Panc1 (cell line): ENCODE measurements at regions not wholly inside any gene's neighbourhood (a gene's known extent, or its start where the extent isn't known, plus 50 kb on each side); places are given as distances from the start of the nearest gene placed in this dataset.

Experiments used
- ATAC-seq: fragments of 200-7000 bp; cut with Tn5 transposase; 2 replicates; pipeline ENCODE4 v1.9.1; 2020; ENCODE audit warnings: mild to moderate bottlenecking, moderate library complexity
- BruUV-seq: library from RNA; stranded (reverse); fragments of 400-500 nt; replicated peaks from 2 replicates; lab custom pipeline; 2021; lab: Mats Ljungman, UMichigan
- CTCF ChIA-PET: fragments of 300-600 bp; sonication (Branson Sonifier 250); formaldehyde crosslinking; loops from one replicate; lab custom pipeline; 2022; ENCODE audit warnings: antibody characterized with exemption; lab: Charles Lee
- POLR2A ChIA-PET: fragments of 300-600 bp; sonication (Branson Sonifier 250); formaldehyde crosslinking; loops from one replicate; lab custom pipeline; 2022; ENCODE audit warnings: antibody characterized with exemption; lab: Charles Lee
- DNase-seq: peaks from one replicate; pipeline ENCODE4 v3.0.0-alpha.2; 2010; ENCODE audit warnings: low read depth, low spot score
- H3K27ac ChIP-seq: 2 replicates; pipeline ENCODE4 v1.5.1; 2011; ENCODE audit warnings: mild to moderate bottlenecking, low read length, inconsistent platforms
- H3K27me3 ChIP-seq: fragments of 200-500 bp; sonication (Bioruptor generic); 2 replicates; pipeline ENCODE4 v1.6.0; 2014; ENCODE audit warnings: low read length, inconsistent platforms; ENCODE audit not compliant: control insufficient read depth, insufficient read depth
- H3K36me3 ChIP-seq: fragments of 200-500 bp; sonication (Bioruptor generic); 2 replicates; pipeline ENCODE4 v1.5.1; 2014; ENCODE audit warnings: inconsistent platforms, mild to moderate bottlenecking, low read length, moderate library complexity; ENCODE audit not compliant: control insufficient read depth, insufficient read depth
- H3K4me1 ChIP-seq: 2 replicates; pipeline ENCODE4 v1.5.1; 2011; ENCODE audit warnings: inconsistent platforms, mild to moderate bottlenecking, low read length, moderate library complexity; ENCODE audit not compliant: control insufficient read depth, insufficient read depth
- H3K4me3 ChIP-seq, 2 experiments: 2 replicates each; pipeline ENCODE4 v1.5.1; 2011 to 2012; ENCODE audit warnings: low read depth in 2 of 2, low read length in 2 of 2, mild to moderate bottlenecking in 2 of 2, inconsistent platforms in 1 of 2, moderate library complexity in 1 of 2
- H3K9me3 ChIP-seq: fragments of 200-500 bp; sonication (Bioruptor generic); 2 replicates; pipeline ENCODE4 v1.5.1; 2014; ENCODE audit warnings: low read depth, mild to moderate bottlenecking, inconsistent platforms, low read length, moderate library complexity; ENCODE audit not compliant: control insufficient read depth, insufficient read depth
- POLR2AphosphoS5 ChIP-seq: IDR thresholded peaks from 2 replicates; pipeline ENCODE4 v1.6.1; 2012; ENCODE audit warnings: mild to moderate bottlenecking, low read depth, low read length, moderate library complexity
- SIN3A ChIP-seq: IDR thresholded peaks from 2 replicates; pipeline ENCODE4 v1.6.1; 2012; ENCODE audit warnings: low read depth, mild to moderate bottlenecking, low read length, moderate library complexity, borderline replicate concordance; ENCODE audit not compliant: insufficient read depth
- TCF7L2 ChIP-seq: IDR thresholded peaks from 2 replicates; pipeline ENCODE4 v1.6.1; 2011; ENCODE audit warnings: mild to moderate bottlenecking, low read depth, low read length, inconsistent platforms
- in situ Hi-C: cut with HindIII; loops from 2 replicates; pipeline ENCODE4 v1.10.0; 2016; ENCODE audit warnings: low sequenced_read_pairs, low pct_unique_long_range_greater_than_20kb
- intact Hi-C: fragments of 100-400 bp; cut with micrococcal nuclease; formaldehyde crosslinking; loops from one replicate; pipeline ENCODE4 v1.10.0; 2022; ENCODE audit not compliant: unreplicated experiment
- TF ChIP-seq, protein P1 (sequence below): fragments of 450-650 bp; IDR thresholded peaks from 2 replicates; pipeline ENCODE4 v1.5.1; 2017; ENCODE audit warnings: mild to moderate bottlenecking
- TF ChIP-seq, protein P2 (sequence below), 2 experiments: IDR thresholded peaks; 2 replicates each; pipeline ENCODE4 v1.6.1; 2011 to 2012; ENCODE audit warnings: low read depth in 2 of 2, control low read depth in 1 of 2, low read length in 1 of 2, mild to moderate bottlenecking in 1 of 2, moderate library complexity in 1 of 2; ENCODE audit not compliant: insufficient read depth in 1 of 2

DNA sequence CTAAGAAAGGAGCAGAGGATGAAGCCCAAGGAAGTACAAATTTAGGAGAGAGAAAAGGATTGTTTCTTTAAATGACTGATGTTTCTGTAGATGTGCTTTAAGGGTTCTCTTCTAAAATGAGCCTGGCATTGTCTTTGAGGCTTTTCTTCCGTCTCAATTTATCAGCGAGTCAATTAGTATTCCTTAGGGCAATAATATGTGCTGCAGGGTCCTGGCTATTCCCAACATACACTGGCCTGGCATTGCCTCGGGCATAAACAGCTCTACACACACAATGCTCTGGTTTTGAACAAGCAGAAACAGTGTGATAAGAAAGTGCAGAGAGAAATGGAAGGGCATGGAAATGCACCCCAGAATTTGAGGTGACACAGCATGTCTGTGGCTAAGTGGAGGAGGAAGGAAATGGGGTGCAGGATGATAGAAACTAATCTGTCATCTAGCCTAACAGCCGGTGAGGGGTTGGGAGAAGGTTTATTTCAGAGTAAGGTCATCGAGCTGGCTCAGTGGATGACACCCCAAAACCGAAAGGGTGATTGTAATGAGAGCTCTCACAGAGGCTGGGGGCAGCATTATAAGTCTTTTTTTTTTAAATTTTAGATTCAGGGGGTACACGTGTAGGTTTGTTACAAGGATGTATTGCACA lies 67.5 kb upstream of the ARHGAP21 start:
- in situ Hi-C loops (no loop called here), intact Hi-C loops (no loop called here)
- CTCF ChIA-PET = interaction anchor here (0.6 kb wide), 1 partner anchor 515 kb away, joined by 3 read pairs; no protein-coding TSS in a partner anchor
- TF ChIP-seq TCF7L2 = no peak
- TF ChIP-seq, protein P1, sequence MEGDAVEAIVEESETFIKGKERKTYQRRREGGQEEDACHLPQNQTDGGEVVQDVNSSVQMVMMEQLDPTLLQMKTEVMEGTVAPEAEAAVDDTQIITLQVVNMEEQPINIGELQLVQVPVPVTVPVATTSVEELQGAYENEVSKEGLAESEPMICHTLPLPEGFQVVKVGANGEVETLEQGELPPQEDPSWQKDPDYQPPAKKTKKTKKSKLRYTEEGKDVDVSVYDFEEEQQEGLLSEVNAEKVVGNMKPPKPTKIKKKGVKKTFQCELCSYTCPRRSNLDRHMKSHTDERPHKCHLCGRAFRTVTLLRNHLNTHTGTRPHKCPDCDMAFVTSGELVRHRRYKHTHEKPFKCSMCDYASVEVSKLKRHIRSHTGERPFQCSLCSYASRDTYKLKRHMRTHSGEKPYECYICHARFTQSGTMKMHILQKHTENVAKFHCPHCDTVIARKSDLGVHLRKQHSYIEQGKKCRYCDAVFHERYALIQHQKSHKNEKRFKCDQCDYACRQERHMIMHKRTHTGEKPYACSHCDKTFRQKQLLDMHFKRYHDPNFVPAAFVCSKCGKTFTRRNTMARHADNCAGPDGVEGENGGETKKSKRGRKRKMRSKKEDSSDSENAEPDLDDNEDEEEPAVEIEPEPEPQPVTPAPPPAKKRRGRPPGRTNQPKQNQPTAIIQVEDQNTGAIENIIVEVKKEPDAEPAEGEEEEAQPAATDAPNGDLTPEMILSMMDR = no peak
- TF ChIP-seq, protein P2, sequence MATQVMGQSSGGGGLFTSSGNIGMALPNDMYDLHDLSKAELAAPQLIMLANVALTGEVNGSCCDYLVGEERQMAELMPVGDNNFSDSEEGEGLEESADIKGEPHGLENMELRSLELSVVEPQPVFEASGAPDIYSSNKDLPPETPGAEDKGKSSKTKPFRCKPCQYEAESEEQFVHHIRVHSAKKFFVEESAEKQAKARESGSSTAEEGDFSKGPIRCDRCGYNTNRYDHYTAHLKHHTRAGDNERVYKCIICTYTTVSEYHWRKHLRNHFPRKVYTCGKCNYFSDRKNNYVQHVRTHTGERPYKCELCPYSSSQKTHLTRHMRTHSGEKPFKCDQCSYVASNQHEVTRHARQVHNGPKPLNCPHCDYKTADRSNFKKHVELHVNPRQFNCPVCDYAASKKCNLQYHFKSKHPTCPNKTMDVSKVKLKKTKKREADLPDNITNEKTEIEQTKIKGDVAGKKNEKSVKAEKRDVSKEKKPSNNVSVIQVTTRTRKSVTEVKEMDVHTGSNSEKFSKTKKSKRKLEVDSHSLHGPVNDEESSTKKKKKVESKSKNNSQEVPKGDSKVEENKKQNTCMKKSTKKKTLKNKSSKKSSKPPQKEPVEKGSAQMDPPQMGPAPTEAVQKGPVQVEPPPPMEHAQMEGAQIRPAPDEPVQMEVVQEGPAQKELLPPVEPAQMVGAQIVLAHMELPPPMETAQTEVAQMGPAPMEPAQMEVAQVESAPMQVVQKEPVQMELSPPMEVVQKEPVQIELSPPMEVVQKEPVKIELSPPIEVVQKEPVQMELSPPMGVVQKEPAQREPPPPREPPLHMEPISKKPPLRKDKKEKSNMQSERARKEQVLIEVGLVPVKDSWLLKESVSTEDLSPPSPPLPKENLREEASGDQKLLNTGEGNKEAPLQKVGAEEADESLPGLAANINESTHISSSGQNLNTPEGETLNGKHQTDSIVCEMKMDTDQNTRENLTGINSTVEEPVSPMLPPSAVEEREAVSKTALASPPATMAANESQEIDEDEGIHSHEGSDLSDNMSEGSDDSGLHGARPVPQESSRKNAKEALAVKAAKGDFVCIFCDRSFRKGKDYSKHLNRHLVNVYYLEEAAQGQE (IDR thresholded peaks at IDR 0.05; ENCODE audit: insufficient read depth in 1 of 2, low read depth in 2 of 2, low read length in 1 of 2) = no peak
- TF ChIP-seq POLR2AphosphoS5 = no peak
- no peak for TF ChIP-seq SIN3A
- POLR2A ChIA-PET = no interaction called here
- no peak overlapping the region for H3K27ac ChIP-seq
- ATAC-seq (no peak), DNase-seq (no peak)
- no TSS peak for BruUV-seq
- H3K4me1 ChIP-seq = no peaks in the 10 kb centered on the region
- no peaks in the 10 kb centered on the region for H3K27me3 ChIP-seq
- H3K9me3 ChIP-seq = no peaks in the 10 kb centered on the region
- no peak overlapping the region for H3K4me3 ChIP-seq
- H3K36me3 ChIP-seq = no peaks in the 10 kb centered on the region

GRCh38 chr10:24790599-24790998 lies 66.9 kb upstream of the ARHGAP21 start:
- ATAC-seq (no peak), DNase-seq (no peak)
- ChIA-PET POLR2A (no interaction called here), CTCF (no interaction called here)
- Histone ChIP-seq H3K4me3 (no peak overlapping the region), H3K4me1 (no peaks in the 10 kb centered on the region), H3K27ac (no peak overlapping the region), H3K36me3 (no peaks in the 10 kb centered on the region), H3K27me3 (no peaks in the 10 kb centered on the region), H3K9me3 (no peaks in the 10 kb centered on the region)
- intact Hi-C loops (no loop called here), in situ Hi-C loops (no loop called here)
- TF ChIP-seq TCF7L2 (no peak), POLR2AphosphoS5 (no peak), SIN3A (no peak)
- TF ChIP-seq, protein P2 (IDR thresholded peaks at IDR 0.05; ENCODE audit: insufficient read depth in 1 of 2, low read depth in 2 of 2, low read length in 1 of 2) = no peak
- TF ChIP-seq, protein P1 = no peak
- no TSS peak for BruUV-seq
